ENCODE measurements at regions not wholly inside any gene's neighbourhood (a gene's known extent, or its start where the extent isn't known, plus 50 kb on each side); places are given as distances from the start of the nearest gene placed in this dataset.

- no peak for TF ChIP-seq HOMEZ (CRISPR knock-in tag; IDR thresholded peaks at IDR 0.05)
- TF ChIP-seq, protein P1, sequence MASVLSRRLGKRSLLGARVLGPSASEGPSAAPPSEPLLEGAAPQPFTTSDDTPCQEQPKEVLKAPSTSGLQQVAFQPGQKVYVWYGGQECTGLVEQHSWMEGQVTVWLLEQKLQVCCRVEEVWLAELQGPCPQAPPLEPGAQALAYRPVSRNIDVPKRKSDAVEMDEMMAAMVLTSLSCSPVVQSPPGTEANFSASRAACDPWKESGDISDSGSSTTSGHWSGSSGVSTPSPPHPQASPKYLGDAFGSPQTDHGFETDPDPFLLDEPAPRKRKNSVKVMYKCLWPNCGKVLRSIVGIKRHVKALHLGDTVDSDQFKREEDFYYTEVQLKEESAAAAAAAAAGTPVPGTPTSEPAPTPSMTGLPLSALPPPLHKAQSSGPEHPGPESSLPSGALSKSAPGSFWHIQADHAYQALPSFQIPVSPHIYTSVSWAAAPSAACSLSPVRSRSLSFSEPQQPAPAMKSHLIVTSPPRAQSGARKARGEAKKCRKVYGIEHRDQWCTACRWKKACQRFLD (CRISPR knock-in tag; IDR thresholded peaks at IDR 0.05) = no peak
- TF ChIP-seq ILF3 (IDR thresholded peaks at IDR 0.05; ENCODE audit: borderline replicate concordance) = no peak
- TF ChIP-seq, protein P2, sequence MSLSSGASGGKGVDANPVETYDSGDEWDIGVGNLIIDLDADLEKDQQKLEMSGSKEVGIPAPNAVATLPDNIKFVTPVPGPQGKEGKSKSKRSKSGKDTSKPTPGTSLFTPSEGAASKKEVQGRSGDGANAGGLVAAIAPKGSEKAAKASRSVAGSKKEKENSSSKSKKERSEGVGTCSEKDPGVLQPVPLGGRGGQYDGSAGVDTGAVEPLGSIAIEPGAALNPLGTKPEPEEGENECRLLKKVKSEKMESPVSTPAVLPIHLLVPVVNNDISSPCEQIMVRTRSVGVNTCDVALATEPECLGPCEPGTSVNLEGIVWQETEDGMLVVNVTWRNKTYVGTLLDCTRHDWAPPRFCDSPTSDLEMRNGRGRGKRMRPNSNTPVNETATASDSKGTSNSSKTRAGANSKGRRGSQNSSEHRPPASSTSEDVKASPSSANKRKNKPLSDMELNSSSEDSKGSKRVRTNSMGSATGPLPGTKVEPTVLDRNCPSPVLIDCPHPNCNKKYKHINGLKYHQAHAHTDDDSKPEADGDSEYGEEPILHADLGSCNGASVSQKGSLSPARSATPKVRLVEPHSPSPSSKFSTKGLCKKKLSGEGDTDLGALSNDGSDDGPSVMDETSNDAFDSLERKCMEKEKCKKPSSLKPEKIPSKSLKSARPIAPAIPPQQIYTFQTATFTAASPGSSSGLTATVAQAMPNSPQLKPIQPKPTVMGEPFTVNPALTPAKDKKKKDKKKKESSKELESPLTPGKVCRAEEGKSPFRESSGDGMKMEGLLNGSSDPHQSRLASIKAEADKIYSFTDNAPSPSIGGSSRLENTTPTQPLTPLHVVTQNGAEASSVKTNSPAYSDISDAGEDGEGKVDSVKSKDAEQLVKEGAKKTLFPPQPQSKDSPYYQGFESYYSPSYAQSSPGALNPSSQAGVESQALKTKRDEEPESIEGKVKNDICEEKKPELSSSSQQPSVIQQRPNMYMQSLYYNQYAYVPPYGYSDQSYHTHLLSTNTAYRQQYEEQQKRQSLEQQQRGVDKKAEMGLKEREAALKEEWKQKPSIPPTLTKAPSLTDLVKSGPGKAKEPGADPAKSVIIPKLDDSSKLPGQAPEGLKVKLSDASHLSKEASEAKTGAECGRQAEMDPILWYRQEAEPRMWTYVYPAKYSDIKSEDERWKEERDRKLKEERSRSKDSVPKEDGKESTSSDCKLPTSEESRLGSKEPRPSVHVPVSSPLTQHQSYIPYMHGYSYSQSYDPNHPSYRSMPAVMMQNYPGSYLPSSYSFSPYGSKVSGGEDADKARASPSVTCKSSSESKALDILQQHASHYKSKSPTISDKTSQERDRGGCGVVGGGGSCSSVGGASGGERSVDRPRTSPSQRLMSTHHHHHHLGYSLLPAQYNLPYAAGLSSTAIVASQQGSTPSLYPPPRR (CRISPR knock-in tag; IDR thresholded peaks at IDR 0.05; ENCODE audit: borderline replicate concordance) = no peak
- TF ChIP-seq ETV6 (IDR thresholded peaks at IDR 0.05; ENCODE audit: borderline replicate concordance in 1 of 2, low read depth in 2 of 2, low read length in 1 of 2) = no peak
- TF ChIP-seq ETV6 (CRISPR knock-in tag; IDR thresholded peaks at IDR 0.05; ENCODE audit: borderline replicate concordance) = no peak
- no peak for TF ChIP-seq CBX2 (IDR thresholded peaks at IDR 0.05; ENCODE audit: insufficient read depth, low read length, poor library complexity, severe bottlenecking)
- no peak for TF ChIP-seq PHF20 (IDR thresholded peaks at IDR 0.05; ENCODE audit: partially characterized antibody)
These were observed 336.8 kb upstream of the RGS6 start (continued) for GRCh38 chr14:71595441-71595840.

Measured in K562 (cell line).